Muscle of leg (tissue), 3 donors: ENCODE measurements at regions not wholly inside any gene's neighbourhood (a gene's known extent, or its start where the extent isn't known, plus 50 kb on each side); places are given as distances from the start of the nearest gene placed in this dataset.
"Not testable (repeated sequence)": the region's sequence is repeated elsewhere in the genome, so short reads cannot be mapped to it uniquely, and the experiment has no call there.

Source experiments
- DNase-seq: peaks from one replicate; pipeline ENCODE4 v3.0.0; 2013
- H3K27ac ChIP-seq: one replicate; pipeline ENCODE4 v1.5.1; 2013; ENCODE audit warnings: mild to moderate bottlenecking, low read length, control low read depth
- H3K27me3 ChIP-seq: one replicate; pipeline ENCODE4 v1.6.1; 2013; ENCODE audit warnings: low read length; ENCODE audit not compliant: control insufficient read depth, insufficient read depth
- H3K36me3 ChIP-seq: one replicate; pipeline ENCODE4 v1.6.1; 2013; ENCODE audit warnings: low read length; ENCODE audit not compliant: control insufficient read depth, insufficient read depth
- H3K4me1 ChIP-seq: one replicate; pipeline ENCODE4 v1.6.1; 2013; ENCODE audit warnings: low read length; ENCODE audit not compliant: control insufficient read depth, insufficient read depth
- H3K4me3 ChIP-seq: one replicate; pipeline ENCODE4 v1.5.1; 2013; ENCODE audit warnings: low read length, control low read depth
- H3K9me3 ChIP-seq: replicated peaks from 2 replicates; pipeline ENCODE4 v1.6.1; 2013; ENCODE audit warnings: low read depth, low read length; ENCODE audit not compliant: control insufficient read depth
- WGBS: methylation state at CpG from one replicate; pipeline ENCODE4 v1.1.5; 2013; ENCODE audit warnings: missing lambda C conversion rate; ENCODE audit not compliant: insufficient coverage; 5-methylcytosine and 5-hydroxymethylcytosine counted together

GRCh38 chr7:39793026-39793425, 157.0 kb upstream of the CDK13 start:
- not testable (repeated sequence) for H3K4me1 ChIP-seq, H3K4me3 ChIP-seq, H3K27ac ChIP-seq, H3K27me3 ChIP-seq, H3K36me3 ChIP-seq, DNase-seq, H3K9me3 ChIP-seq
- WGBS, result 92% methylated on average over 12 of the region's 22 CpGs

DNA sequence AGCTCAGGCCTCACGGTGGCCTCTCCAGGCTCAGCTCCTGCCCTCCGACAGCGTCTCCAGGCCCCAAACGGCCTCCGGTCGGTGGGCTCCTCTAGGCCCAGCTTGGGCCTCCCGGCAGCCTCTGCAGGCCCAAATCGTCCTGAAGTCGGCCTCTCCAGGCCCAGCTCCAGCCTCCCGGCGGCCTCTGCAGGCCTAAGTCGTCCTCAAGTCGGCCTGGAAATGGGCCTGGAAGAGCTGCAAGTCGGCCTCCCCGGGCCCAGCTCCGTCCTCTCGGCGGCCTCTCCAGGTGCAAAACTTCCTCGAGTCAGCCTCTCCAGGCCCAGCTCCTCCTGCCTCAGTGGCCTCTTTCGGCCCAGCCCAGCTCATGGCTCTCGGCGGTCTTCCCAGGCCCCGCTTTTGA, 156.2 kb upstream of the CDK13 start:
- DNase-seq, H3K27ac ChIP-seq, H3K36me3 ChIP-seq, H3K9me3 ChIP-seq, H3K4me1 ChIP-seq, H3K4me3 ChIP-seq, H3K27me3 ChIP-seq: not testable (repeated sequence)
- 93% methylated on average over 10 of the region's 23 CpGs for WGBS

GRCh38 chr7:39796947-39797346, 153.1 kb upstream of the CDK13 start:
- H3K27me3 ChIP-seq, H3K4me3 ChIP-seq, H3K9me3 ChIP-seq, DNase-seq, H3K36me3 ChIP-seq, H3K4me1 ChIP-seq, H3K27ac ChIP-seq: not testable (repeated sequence)
- WGBS, result no CpG with 5 or more reads among the region's 6 CpGs

DNA sequence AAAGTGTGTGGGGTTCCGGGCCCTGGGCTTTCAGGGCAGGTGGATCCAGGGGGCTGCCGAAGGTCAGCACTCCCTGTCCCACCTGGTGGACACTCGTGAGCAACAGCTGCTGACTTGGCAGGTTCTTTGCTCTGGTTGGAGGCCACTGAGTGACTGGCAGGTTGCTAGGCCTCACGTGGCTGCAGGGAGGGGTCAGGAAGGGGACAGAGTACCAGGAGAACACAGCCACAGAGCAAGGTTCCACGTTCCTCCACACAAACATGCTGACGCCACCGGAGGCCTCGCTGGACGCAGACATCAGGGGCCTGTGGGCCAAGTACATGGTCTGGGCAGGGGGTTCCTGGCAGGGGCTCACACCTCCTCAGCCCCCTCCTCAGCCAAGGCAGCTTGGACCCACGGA, 152.0 kb upstream of the CDK13 start:
- WGBS, result 79% methylated on average over 3 of the region's 10 CpGs

GRCh38 chr7:39808796-39809481, 141.1 kb upstream of the CDK13 start:
- WGBS, result no CpG with 5 or more reads among the region's 10 CpGs
- H3K4me3 ChIP-seq, result no peak overlapping the region

More for the DNA sequence above, 152.0 kb upstream of the CDK13 start:
- H3K4me3 ChIP-seq, H3K9me3 ChIP-seq, H3K4me1 ChIP-seq, H3K27me3 ChIP-seq, H3K36me3 ChIP-seq, DNase-seq, H3K27ac ChIP-seq: not testable (repeated sequence)

GRCh38 chr7:39810204-39810642, 139.8 kb upstream of the CDK13 start:
- WGBS, result 49% methylated on average over 5 of the region's 9 CpGs
- no peak overlapping the region for H3K27ac ChIP-seq
- H3K4me3 ChIP-seq, result no peak overlapping the region
- no peaks in the 10 kb centered on the region for H3K9me3 ChIP-seq
- H3K36me3 ChIP-seq, result no peaks in the 10 kb centered on the region
- no peaks in the 10 kb centered on the region for H3K4me1 ChIP-seq
- no peak for DNase-seq
- H3K27me3 ChIP-seq, result no peaks in the 10 kb centered on the region

More at GRCh38 chr7:39808796-39809481, 141.1 kb upstream of the CDK13 start:
- Histone ChIP-seq H3K27me3 (no peaks in the 10 kb centered on the region), H3K36me3 (no peaks in the 10 kb centered on the region), H3K4me1 (no peaks in the 10 kb centered on the region), H3K9me3 (no peaks in the 10 kb centered on the region), H3K27ac (no peak overlapping the region)
- no peak for DNase-seq

GRCh38 chr7:39810710-39811109, 139.3 kb upstream of the CDK13 start:
- no peak overlapping the region for H3K27ac ChIP-seq
- no peaks in the 10 kb centered on the region for H3K9me3 ChIP-seq
- no peak overlapping the region for H3K4me3 ChIP-seq
- no peak for DNase-seq
- no peaks in the 10 kb centered on the region for H3K4me1 ChIP-seq
- H3K36me3 ChIP-seq, result no peaks in the 10 kb centered on the region
- WGBS, result 83% methylated on average over 1 of the region's 4 CpGs
- no peaks in the 10 kb centered on the region for H3K27me3 ChIP-seq

- 78% methylated on average over 1 of the region's 1 CpG for WGBS
- peak; percentile 33 for DNase-seq
- Histone ChIP-seq H3K27me3 (no peaks in the 10 kb centered on the region), H3K9me3 (no peaks in the 10 kb centered on the region), H3K27ac (no peak overlapping the region), H3K4me3 (no peak overlapping the region), H3K4me1 (no peaks in the 10 kb centered on the region), H3K36me3 (no peaks in the 10 kb centered on the region)
Observed at GRCh38 chr7:39811161-39811614, 138.9 kb upstream of the CDK13 start.

GRCh38 chr7:39816462-39817060, 133.5 kb upstream of the CDK13 start:
- H3K9me3 ChIP-seq, result no peaks in the 10 kb centered on the region
- H3K27ac ChIP-seq, result peak overlapping the region; percentile 21
- H3K4me3 ChIP-seq, result no peak overlapping the region
- no peaks in the 10 kb centered on the region for H3K36me3 ChIP-seq
- 0% methylated on average over 1 of the region's 7 CpGs for WGBS
- H3K27me3 ChIP-seq, result no peaks in the 10 kb centered on the region
- DNase-seq, result peak; percentile 22
- no peaks in the 10 kb centered on the region for H3K4me1 ChIP-seq

DNA sequence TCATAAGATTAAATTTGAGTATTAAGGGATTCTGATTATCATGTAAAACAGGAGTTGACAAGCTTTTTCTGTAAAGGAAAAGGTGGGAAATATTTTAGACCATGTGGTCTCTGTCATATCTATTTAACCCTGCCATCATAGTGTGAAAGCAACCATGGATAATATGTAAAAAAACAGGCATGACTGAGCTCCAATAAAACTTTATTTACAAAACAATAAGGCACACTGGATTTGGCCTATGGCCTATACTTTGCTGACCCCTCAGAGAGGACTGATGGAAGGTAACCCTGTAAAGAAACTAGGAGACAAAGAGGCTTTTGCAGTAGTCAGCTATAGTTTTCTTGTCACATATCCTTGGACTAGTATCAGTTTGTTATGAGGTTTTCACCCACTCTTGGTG, 130.5 kb upstream of the CDK13 start:
- Histone ChIP-seq H3K4me3 (no peak overlapping the region), H3K27me3 (no peaks in the 10 kb centered on the region), H3K9me3 (no peaks in the 10 kb centered on the region), H3K4me1 (no peaks in the 10 kb centered on the region), H3K27ac (no peak overlapping the region), H3K36me3 (no peaks in the 10 kb centered on the region)
- no peak for DNase-seq
